Inferior parietal cortex (tissue), 1 donor: ENCODE measurements at regions not wholly inside any gene's neighbourhood (a gene's known extent, or its start where the extent isn't known, plus 50 kb on each side); places are given as distances from the start of the nearest gene placed in this dataset.

ENCODE experiments used
- DNase-seq: peaks from one replicate; pipeline ENCODE4 v3.0.0-alpha.2; 2016; ENCODE audit errors: extremely low spot score

DNA sequence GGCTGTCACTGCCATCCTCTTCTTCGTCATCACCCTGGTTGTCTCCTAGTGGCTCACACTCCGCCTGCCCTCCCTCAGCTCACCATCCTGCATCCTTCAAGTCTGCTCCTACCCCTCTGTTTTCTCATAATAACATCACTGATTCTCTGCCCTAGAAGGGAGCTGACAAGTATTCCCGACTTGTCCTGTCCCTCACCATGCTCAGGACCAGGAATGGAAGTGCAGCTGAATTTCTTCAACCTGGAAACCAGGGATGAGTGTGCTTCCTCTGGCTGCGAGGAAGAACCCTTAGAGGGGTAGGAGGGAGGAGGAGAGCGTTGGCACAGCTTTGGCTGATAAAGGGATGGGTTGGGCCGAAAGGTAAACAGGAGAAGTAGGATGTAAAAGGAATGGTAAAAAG is 174.8 kb upstream of the GPR26 start:
- no peak for DNase-seq

DNA sequence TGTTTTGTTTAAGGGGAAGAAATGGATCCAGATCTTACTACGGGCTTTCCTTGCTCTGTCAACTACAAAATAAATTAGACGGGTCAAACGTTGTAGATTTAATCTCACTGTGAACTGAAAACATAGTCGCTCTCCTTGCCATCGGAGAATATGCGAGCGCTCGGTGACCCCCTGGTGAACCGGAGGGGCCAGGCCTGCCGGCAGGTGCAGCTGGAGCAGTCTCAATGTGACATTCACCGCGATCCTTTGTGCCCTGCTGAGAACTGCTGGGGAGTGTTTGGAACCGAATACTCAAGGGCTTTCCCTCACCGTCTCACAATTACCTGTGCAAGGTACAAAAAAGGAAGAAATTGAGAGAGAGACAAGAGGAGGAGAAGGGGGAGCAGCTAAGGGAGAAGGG is 174.1 kb upstream of the GPR26 start:
- no peak for DNase-seq

DNA sequence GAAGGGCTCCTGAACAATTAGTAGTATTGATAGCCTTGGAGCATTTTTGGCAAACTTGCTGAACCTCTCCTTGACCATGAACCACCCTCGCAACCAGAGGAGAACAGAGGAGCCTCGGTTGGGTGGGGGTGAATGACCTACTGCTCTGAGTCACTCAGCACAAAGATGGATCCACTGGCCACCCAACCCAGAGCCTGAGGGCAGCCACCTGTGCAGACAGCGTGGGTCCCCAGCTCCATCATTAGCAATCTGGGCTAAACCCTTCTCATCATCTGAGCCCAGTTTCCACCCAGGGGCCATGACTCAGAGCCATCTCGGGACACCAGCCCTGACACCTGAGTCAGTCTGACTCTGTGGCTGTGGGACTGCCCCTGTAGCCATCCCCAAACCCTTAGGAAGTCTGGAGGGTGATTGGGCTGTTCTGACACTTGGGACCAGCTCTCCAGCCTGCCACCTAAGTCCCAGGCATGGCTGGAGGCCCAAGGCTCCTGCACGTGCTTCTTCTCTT is 171.8 kb upstream of the GPR26 start:
- DNase-seq, result no peak

DNA sequence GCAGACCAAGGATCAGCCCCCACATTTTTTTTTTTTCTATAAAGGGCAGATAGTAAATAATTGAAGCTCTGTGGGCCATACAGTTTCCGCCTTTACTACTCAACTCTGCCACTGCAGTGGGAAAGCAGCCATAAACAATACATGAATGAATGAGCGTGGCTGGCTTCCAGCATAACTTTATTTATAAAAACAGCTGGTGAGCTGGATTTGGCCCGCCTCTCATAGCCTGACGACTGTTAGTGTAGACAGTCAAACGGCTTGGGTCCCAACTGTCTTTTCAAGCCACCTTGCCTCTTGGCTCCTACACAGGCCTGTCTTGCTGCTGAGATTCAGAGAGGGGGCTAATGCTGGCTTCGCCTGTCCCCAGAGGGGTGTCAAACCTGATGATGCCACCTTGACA is 169.8 kb upstream of the GPR26 start:
- no peak for DNase-seq

DNA sequence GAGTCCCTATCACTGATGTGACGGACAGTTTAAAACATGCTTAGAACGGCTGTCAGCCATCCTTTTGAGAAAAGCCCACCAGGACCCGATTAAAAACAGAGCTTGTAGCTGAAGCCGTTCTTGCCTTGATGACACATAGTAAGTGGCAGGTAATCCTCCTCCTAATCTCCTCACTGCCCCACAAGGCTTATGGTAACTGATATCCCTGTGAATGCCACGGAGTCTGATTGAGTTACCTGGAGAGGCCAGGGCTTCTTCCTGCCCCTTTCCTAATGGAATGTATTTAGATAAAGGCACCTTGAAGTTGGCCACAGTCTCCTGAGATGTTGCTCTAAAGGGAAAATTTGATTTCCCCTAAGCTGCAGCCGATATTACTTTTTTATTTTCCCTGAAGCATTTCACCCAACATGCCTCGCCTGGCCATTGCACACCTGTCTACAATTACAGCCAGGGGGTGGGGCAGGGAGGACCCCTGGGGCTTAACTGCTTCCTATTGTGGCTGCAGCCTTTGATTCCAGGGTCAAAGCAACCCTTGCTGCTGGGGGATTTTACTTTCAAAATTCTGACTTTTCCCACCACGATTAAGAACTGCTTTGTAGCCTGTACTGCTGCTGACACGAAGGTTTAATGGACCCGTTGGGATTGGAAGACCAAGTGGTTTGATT is 169.0 kb upstream of the GPR26 start:
- no peak for DNase-seq

DNA sequence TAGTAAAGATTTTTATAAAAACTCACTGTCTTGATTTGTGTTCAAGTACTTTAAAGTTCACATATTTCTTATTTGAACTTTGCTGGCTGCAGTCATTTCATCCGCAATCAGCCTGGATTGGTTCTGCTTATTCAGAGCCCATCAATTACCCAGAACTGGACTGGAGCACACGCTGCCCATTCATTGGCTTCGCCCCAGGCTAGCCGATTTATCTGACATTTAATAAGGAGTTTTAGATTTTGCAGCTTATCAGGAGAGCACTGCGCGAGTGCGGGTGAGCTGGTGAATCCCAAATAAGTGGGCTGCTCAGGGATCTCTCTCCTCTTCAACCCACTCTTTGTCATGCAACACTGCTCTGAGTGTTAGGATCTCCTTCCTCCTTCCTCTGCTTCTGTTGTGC is 166.0 kb upstream of the GPR26 start:
- no peak for DNase-seq

DNA sequence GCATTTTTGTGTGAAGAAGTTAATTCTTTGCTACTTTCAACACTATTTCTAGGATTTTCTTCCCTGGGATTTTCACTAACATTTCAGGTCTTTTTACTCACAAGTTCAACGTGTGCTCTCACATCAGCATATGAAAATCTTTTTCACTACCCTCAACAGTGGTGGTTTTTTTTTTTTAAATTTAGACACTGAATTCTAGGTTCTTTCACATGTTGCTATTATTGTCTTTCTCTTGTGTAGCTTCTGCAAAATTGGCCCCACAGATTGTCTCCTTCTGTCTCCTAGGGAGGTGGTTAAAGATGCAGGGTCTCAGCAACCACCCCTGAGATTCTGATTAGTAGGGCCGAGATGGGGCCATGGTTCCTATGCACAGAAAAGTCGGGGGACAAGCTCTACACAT is 165.0 kb upstream of the GPR26 start:
- peak; percentile 5 for DNase-seq

DNA sequence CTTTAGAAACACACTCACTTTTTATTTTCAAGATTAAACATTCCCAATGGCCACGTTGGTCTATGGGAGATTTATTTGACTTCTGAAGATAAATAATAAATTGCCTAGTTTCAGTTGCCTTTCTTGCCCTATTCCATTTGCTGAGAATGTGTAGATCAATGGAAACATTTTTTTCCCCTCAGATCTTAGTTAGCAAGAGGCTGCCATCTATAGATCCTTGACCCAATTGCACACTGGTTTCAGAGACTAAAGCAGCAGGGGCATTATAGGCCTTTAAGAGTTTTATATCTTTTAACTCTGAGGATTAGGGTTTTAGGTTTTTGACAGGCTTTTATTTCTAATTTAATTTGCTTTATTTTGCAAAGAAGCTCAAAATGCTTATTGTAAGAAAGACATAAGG is 163.2 kb upstream of the GPR26 start:
- peak; percentile 17 for DNase-seq

DNA sequence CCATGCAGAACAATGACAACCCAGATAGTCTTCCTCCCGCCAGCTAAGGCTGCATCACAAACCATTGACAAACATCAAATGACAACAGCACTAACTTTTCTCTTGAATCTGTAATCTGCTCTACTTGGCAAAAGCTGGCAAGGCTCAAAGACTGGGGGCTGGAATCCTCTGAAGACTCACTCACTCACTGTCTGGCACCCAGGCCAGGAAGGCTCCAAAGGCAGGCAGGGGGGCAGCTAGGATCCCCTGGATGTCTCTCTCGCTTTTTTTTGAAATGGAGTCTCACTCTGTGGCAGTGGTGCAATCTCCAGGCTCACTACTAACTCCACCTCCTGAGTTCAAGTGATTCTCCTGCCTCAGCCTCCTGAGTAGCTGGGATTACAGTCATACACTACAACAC is 159.7 kb upstream of the GPR26 start:
- DNase-seq, result no peak

DNA sequence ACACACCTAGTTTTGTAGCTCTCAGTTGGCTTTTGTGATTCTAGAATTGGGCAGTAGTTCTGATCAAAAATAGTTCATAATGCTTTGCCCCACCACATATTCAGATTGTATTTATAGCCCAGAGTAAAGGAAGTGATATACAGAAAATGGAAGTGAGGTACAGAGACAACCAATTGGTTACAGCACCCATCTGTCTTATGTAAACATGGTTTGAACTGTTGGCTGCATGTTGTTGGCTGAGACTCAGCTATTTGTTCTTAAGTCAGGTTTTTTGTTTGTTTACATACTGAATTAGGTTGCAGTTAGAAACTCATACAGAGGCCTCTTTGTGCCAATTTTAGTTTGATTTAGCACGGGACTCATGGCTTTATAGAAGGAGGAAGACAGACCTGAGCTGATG is 158.9 kb upstream of the GPR26 start:
- no peak for DNase-seq

DNA sequence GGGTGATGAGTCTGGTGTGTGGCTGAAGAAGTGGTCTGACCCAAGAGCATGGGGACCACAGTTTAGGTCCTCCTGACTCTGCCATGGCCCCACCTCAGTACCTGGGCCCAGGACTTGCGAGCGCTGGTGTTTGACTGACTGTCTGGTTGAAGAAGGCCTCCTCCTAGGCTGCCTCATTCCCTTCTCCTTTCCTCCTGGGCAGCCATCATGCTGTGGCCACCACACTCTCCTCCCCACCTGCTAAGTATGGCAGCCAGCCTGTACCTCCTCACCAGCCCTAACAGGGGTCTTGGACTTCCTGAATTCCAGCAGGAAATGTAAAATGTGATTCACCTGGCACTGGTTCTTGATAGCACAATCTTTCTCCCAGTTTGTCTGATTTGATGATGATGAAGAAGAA is 156.8 kb upstream of the GPR26 start:
- DNase-seq, result no peak

DNA sequence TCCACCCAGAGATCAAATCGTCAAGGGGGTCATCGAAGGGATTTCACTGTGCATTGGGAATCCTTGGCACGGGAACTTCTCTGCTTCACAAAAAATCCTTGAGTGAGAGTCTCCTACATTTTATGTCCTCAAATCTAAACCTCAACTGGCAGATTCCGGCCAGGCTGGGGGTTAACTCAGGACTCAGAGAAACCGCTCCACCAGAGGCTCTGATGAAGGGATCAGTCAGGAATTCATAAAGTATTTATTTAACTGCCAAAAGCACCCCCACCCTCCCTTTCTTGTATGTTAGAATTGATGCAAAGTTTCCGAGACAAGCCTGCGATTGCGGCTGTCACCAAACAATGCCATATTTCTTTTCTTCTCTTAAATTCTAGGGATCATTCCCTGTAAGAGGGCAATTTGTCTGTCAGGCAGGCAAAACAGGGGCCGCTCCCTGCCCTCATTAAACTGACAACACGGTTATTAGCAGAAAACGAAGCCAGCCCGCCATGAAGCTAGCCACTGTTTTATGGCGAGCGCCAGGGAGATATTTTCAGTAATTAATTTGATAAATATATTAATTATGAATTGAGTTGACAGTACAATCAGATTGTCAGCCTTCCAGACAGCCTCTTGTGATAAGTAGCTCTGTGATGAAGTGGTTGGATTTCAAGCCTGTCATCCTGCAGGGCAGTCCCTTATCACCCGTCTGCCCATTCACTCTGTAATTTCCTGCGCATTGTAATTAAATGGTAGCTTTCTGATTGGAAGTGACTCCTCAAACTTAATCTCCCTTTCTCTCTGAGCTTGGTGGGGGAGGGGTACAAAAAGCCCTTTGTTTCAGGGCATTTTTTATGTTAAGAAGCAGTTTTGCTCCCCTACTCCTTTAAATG is 153.0 kb upstream of the GPR26 start:
- no peak for DNase-seq

DNA sequence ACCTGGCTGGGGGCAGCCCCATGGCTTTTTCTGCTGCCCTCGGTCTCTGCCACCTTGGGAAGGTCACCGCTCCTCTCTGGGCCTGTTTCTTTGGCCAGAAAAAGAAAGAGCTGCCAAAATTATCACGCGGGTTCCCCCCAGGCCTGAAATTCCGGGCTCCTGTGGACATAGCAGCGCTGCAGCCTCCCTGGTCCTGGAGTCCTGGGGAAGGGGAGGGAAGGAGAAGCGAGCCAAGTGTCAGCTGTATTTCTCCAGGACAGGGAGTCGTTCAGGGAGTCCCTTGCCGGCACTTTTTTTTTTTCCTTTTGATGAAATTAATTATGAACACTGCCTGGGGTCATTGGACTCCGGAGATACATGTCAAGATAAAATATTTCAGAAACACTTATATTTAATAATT is 152.3 kb upstream of the GPR26 start:
- no peak for DNase-seq

DNA sequence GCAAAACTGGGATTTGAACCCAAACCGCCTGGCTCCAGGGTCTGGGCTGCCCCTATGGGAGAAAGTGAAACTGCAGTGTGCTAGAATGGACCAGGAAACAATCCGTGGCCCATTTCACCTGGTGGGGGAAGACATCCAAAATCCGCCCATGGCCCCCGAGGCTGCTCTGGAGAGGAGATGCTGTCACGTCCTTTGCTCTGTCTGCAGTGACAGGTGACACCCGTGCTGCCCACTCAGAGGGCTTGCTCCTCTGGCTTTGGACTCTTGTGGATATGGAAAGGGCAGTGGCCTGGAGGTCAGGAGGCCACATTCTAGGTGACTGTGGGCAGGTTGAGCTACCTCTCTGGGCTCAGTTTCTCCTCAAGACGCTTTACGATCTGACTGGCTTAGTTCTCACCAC is 151.2 kb upstream of the GPR26 start:
- no peak for DNase-seq

DNA sequence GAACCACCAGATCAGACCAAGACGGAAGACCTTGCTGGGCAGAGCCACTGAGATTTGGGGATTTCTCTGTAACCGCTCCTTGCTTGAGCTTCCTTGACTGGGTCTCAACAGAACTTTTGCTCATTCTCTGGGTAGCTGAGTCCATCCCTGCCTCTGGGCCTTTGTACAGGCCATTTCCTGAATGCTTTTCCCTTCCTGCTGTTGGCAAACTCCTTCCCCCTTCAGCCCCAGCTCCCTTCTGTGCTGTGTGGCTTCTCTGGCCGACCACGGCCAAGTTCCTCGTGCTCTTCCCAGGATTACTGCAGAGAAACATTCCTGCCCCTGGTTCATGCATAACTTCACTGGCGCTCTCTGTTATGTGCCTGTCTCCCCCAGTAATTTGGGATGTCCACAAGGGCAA is 150.5 kb upstream of the GPR26 start:
- no peak for DNase-seq

DNA sequence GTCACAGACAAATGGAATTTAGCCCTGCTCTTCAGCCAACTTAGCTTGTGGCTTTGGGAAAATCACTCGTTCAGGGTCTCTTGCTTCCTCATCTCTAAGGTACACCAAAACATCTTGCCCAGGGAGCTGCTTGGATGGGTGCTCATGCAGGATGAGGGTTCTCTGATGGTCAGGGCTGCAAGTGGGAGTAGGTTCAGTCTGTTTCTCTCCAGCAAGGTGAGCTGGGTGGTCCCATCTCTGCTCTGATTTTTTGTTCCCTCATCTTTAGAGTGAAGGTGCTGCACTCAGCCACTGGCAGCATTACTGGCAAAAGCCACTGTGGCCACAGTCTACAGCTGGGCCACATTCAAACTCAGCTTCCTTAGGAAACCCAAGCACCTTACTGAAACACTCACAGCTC is 149.9 kb upstream of the GPR26 start:
- no peak for DNase-seq

DNA sequence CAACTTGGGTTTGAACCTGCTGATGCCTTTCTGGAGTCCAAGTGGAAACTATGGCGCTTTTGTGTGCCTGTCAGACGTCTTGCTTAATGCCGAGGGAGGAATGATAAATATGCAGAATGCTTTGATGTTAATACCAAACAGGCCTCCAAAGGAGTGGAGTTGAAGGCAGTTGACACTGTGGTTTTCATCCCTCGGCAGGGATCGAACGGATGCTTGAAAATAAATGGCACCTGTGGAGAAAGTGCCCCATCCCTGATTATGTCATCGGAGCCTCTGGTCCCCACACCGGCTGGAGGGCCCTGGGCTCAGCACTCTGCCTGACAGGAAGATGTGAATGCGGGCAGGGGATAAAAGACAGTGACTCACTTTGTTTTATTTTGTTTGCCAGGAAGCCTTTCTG is 148.7 kb upstream of the GPR26 start:
- no peak for DNase-seq

DNA sequence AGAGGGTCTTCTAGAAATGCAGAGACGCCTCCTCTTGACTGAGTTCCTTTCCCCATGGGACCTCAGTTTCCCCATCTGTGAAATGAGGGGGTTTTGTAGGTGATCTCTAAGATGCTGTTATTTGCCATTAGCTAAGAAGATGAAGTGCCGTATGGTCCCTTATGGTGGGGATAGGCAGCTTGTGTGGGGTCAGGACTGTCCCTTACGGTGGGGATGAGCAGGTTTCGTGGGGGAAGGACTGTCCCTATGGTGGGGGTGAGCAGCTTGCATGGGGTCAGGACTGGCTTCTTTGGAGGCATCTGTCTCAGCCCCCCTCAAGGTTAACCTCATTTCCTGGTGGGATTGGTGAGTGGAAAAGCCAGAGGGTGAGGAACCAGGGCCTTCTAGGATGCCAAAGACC is 148.3 kb upstream of the GPR26 start:
- no peak for DNase-seq

DNA sequence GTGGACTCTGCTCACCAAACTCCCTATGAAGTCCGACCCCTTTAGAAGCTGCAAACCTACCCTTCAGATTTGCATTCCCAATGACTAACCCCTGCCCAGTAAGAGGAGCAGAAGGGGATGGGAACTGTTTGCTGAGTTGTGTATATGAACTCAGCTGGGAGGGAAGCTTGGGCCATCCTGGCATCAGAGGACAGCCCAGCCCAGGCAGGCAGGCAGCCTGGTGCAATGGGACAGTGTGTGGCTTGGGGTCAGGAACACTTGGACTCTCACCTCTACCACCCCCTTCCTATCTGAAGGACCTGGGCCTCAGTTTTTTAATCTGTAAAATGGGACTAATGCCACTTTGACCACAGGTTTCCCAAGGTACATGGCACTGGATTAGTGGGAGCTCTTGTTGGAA is 147.4 kb upstream of the GPR26 start:
- DNase-seq, result no peak

DNA sequence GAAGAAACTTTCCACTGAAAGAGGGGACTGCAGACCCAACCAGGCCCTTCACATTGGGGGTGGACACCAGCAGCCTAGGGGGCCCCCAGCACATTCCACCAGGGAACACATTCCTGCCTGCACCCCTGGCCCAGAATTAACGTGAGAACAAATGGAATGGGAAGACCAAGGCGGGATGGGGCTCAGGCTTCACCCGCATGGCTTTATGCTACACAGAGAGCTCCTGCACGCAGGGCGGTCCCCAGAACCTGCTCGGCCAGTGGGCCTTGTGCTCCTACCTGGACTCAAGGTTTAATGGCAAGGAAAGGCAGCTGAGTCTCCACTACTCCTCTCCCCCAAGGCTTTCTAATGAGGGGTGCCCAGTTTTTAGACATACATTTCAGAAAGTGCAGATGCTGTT is 146.3 kb upstream of the GPR26 start:
- DNase-seq, result no peak

DNA sequence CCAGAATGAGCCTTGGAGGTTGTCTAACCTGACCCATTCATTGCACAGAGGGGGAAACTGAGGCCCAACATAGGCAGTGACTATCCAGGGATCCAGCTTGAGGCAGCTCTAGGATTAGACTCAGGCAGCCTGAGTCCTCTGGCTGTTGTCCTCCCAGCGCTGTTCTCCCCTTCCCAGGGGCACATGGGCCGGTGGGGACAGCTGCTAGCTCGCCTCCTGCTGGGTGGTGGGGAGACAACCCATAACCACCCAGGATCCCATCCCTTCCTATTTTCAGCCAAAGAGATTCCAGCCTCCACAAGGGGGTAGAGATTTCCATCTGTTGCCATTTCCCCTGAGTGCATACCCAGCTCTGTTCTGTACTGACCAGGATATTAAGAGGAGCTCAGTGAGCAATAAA is 145.1 kb upstream of the GPR26 start:
- no peak for DNase-seq

DNA sequence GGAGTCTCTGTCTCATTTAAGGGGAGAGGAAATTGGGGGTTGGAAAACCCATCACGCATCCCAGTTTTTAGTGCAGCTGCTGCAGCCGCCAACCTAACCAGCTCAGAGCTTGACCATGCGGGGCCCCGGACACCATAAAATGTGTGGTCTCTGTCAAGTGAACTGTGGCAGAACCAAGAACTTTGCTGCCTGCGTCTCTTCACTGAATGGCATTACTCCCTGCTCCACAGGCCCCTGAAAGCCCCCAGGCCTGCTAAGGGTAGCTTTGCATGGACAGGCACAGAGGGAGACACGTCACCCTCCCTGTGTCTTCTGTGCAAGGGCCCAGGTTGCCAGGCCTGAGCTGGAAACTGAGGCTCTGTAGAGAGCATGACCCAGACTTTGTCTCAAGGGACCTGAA is 144.6 kb upstream of the GPR26 start:
- DNase-seq, result no peak

DNA sequence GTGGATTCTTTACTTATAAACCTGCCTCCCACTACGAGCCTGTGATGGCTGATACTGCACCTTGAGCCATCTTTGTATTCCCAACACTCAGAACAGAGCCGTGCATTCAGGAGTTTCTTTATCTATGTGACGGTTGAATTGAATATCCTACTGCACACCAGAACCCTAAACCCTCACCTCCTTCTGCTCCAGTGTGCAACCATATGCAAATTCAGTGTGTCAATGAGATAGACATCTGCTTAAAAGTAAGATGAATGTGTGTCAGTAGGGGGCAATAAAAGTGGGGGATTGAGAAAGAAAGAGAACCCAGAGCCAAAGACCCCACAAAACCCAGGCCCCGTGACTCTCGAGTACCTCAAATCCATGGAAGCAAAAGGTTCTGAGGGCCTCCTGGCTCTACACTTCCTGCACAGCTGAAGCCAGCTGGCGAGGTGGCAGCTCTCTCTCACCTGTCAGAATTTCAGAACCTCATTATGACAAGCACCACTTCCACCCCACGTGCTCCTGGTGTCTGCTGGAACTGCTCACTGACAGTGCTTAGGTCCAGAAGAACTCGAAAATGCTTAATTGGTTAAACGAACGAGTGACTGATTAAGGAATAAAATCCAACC is 143.3 kb upstream of the GPR26 start:
- no peak for DNase-seq
